Type B pancreatic cell (in vitro differentiated cells): ENCODE measurements at regions not wholly inside any gene's neighbourhood (a gene's known extent, or its start where the extent isn't known, plus 50 kb on each side); places are given as distances from the start of the nearest gene placed in this dataset.

ENCODE experiments used
- DNase-seq: peaks from one replicate; pipeline ENCODE4 v3.0.0; 2021; ENCODE audit warnings: mixed read lengths; ENCODE audit not compliant: unreplicated experiment; ENCODE audit errors: extremely low spot score
- H3K27ac Mint-ChIP-seq: 2 replicates; pipeline ENCODE4 v1.8.0; 2021; ENCODE audit warnings: mild to moderate bottlenecking, mixed read lengths
- H3K27me3 Mint-ChIP-seq: 2 replicates; pipeline ENCODE4 v1.8.0; 2021; ENCODE audit warnings: mixed read lengths
- H3K36me3 Mint-ChIP-seq: 2 replicates; pipeline ENCODE4 v1.8.0; 2021; ENCODE audit warnings: mixed read lengths
- H3K4me1 Mint-ChIP-seq: one replicate; pipeline ENCODE4 v1.8.0; 2021; ENCODE audit warnings: mixed read lengths; ENCODE audit not compliant: unreplicated experiment
- H3K4me3 Mint-ChIP-seq: 2 replicates; pipeline ENCODE4 v1.8.0; 2021; ENCODE audit warnings: mild to moderate bottlenecking, mixed read lengths
- H3K9me3 Mint-ChIP-seq: 2 replicates; pipeline ENCODE4 v1.8.0; 2021; ENCODE audit warnings: mixed read lengths
- CTCF ChIP-seq: fragments of 200-600 bp; sonication (generic); conservative IDR thresholded peaks from 2 replicates; pipeline ENCODE4 v1.5.0; 2021; ENCODE audit warnings: antibody characterized with exemption, mild to moderate bottlenecking

DNA sequence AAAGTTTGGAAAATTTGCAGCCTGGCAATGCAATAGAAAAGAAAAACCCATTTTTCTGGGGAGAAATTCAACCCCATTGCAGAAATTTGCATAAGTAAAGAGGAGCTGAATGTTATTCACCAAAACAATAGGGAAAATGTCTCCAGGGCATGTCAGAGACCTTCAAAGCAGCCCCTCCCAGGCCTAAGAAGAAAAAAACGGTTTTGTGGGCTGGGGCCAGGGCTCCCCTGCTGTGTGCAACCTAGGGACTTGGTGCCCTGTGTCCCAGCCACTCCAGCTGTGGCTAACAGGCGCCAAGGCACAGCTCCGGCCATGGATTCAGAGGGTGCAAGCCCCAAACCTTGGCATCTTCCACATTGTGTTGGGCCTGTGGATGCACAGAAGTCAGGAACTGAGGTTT is 224.5 kb downstream of the TXNL1 start:
- peaks cover 7% of the 10 kb centered on the region for H3K27me3 Mint-ChIP-seq
- H3K9me3 Mint-ChIP-seq: peaks cover 5% of the 10 kb centered on the region
- no peak for DNase-seq
- no peaks in the 10 kb centered on the region for H3K36me3 Mint-ChIP-seq
- TF ChIP-seq CTCF: no peak
- no peak overlapping the region for H3K4me3 Mint-ChIP-seq
- no peak overlapping the region for H3K27ac Mint-ChIP-seq
- H3K4me1 Mint-ChIP-seq: no peaks in the 10 kb centered on the region

DNA sequence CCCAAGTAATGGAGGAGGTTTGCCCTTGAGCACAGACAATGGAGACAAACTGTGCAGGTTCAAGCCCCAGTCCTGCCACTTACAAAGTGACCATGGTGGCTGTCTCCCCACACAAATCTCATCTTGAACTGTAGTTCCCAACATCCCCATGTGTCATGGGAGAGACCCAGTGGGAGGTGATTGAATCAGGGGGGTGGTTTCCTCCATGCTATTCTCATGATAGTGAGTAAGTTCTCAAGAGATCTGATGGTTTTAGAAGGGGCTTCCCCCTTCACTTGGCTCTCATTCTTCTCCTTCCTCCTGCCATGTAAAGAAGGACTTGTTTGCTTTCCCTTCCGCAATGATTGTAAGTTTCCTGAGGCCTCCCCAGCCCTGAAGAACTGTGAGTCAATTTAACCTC is 225.4 kb downstream of the TXNL1 start:
- peaks cover 5% of the 10 kb centered on the region for H3K9me3 Mint-ChIP-seq
- H3K27ac Mint-ChIP-seq: no peak overlapping the region
- no peak for DNase-seq
- peaks cover 3% of the 10 kb centered on the region for H3K27me3 Mint-ChIP-seq
- no peaks in the 10 kb centered on the region for H3K36me3 Mint-ChIP-seq
- TF ChIP-seq CTCF: no peak
- H3K4me3 Mint-ChIP-seq: no peak overlapping the region
- no peaks in the 10 kb centered on the region for H3K4me1 Mint-ChIP-seq

DNA sequence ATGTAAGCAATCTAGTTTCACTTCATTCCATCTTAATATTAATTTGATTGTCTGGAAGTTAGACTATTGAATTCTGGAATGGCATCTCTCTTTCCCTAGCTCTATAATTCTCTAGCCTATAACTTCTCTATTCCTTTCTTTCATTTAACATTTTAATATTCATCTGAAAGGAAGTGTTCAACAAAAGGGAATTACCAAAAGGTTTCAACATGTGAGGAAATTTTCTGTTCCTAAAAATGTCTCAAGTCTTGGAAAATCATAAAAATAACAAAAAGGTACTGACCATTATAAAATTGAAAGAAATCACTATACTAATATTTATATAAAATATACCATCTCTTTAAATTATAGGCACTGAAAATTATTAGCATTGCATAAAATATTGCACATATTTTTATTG is 228.7 kb downstream of the TXNL1 start:
- H3K4me1 Mint-ChIP-seq: no peaks in the 10 kb centered on the region
- H3K36me3 Mint-ChIP-seq: no peaks in the 10 kb centered on the region
- DNase-seq: no peak

GRCh38 chr18:56407646-56408180 is 230.7 kb downstream of the TXNL1 start:
- H3K9me3 Mint-ChIP-seq: no peaks in the 10 kb centered on the region
- H3K27me3 Mint-ChIP-seq: peaks cover 3% of the 10 kb centered on the region
- no peak for TF ChIP-seq CTCF
- no peaks in the 10 kb centered on the region for H3K36me3 Mint-ChIP-seq
- no peak overlapping the region for H3K4me3 Mint-ChIP-seq
- no peak for DNase-seq
- no peak overlapping the region for H3K27ac Mint-ChIP-seq
- peaks cover under 1% of the 10 kb centered on the region for H3K4me1 Mint-ChIP-seq

More for the DNA sequence above, 228.7 kb downstream of the TXNL1 start:
- Mint-ChIP-seq H3K27ac (no peak overlapping the region), H3K27me3 (peaks cover 3% of the 10 kb centered on the region), H3K4me3 (no peak overlapping the region), H3K9me3 (no peaks in the 10 kb centered on the region)
- TF ChIP-seq CTCF: no peak

- TF ChIP-seq CTCF: no peak
- Mint-ChIP-seq H3K27ac (no peak overlapping the region), H3K9me3 (no peaks in the 10 kb centered on the region), H3K36me3 (no peaks in the 10 kb centered on the region), H3K27me3 (no peaks in the 10 kb centered on the region), H3K4me3 (no peak overlapping the region), H3K4me1 (peaks cover 4% of the 10 kb centered on the region)
- no peak for DNase-seq
These were observed 235.4 kb downstream of the TXNL1 start for GRCh38 chr18:56402872-56403516.
